GM12878 (cell line): ENCODE measurements at regions not wholly inside any gene's neighbourhood (a gene's known extent, or its start where the extent isn't known, plus 50 kb on each side); places are given as distances from the start of the nearest gene placed in this dataset.

Source experiments
- ATAC-seq: fragments of 200-7000 bp; cut with Tn5 transposase; 3 replicates; pipeline ENCODE4 v1.9.1; 2020; ENCODE audit warnings: mild to moderate bottlenecking, moderate library complexity
- BruUV-seq: library from RNA; stranded (reverse); fragments of 400-500 nt; replicated peaks from 2 replicates; lab custom pipeline; 2021; lab: Mats Ljungman, UMichigan
- CTCF ChIA-PET: fragments of 300-600 bp; sonication (Branson Sonifier 250); formaldehyde crosslinking; extraction: SDS; loops from one replicate; lab custom pipeline; 2021; ENCODE audit warnings: inconsistent platforms; lab: Yijun Ruan, JAX
- POLR2A ChIA-PET: fragments of 350-600 bp; formaldehyde crosslinking; extraction: SDS; loops from one replicate; lab custom pipeline; 2021; ENCODE audit warnings: inconsistent platforms; lab: Charles Lee
- RAD21 ChIA-PET: fragments of 300-600 bp; sonication (Branson Sonifier 250); formaldehyde crosslinking; loops from one replicate; lab custom pipeline; 2023; ENCODE audit warnings: antibody characterized with exemption; ENCODE audit not compliant: unreplicated experiment; lab: Charles Lee
- SMC1A ChIA-PET: fragments of 300-600 bp; sonication (Branson Sonifier 250); formaldehyde crosslinking; loops from one replicate; lab custom pipeline; 2023; ENCODE audit not compliant: unreplicated experiment, uncharacterized antibody; lab: Charles Lee
- DNase-seq: peaks from one replicate; pipeline ENCODE4 v3.0.0-alpha.2; 2011; ENCODE audit warnings: low read depth, low spot score
- FAIRE-seq: peaks from 3 replicates; lab custom pipeline; 2011; peaks lifted over from hg19 to GRCh38; lab: Jason Lieb, UNC
- H2AFZ ChIP-seq: 2 replicates; pipeline ENCODE4 v1.6.0; 2011; ENCODE audit warnings: low read depth, low read length, control low read depth; ENCODE audit not compliant: control insufficient read depth
- H3K27ac ChIP-seq: 2 replicates; pipeline ENCODE4 v1.5.1; 2011; ENCODE audit warnings: control low read depth; ENCODE audit not compliant: control insufficient read depth, insufficient read depth
- H3K27me3 ChIP-seq, 2 experiments: replicated peaks in 1 of 2; 2 replicates each; pipeline versions ENCODE4 v1.6.0 to v1.6.1; 2011; ENCODE audit warnings: low read length in 1 of 2; ENCODE audit not compliant: control insufficient read depth in 2 of 2, insufficient read depth in 2 of 2
- H3K36me3 ChIP-seq, 2 experiments: 2 replicates each; pipeline ENCODE4 v1.5.1; 2011; ENCODE audit warnings: low read length in 1 of 2; ENCODE audit not compliant: control insufficient read depth in 2 of 2, insufficient read depth in 2 of 2
- H3K4me1 ChIP-seq: 2 replicates; pipeline ENCODE4 v1.6.1; 2011; ENCODE audit warnings: mild to moderate bottlenecking, low read length, moderate library complexity, mixed read lengths; ENCODE audit not compliant: control insufficient read depth, insufficient read depth
- H3K4me2 ChIP-seq: 2 replicates; pipeline ENCODE4 v1.6.0; 2011; ENCODE audit warnings: control low read depth; ENCODE audit not compliant: control insufficient read depth, insufficient read depth
- H3K4me3 ChIP-seq: fragments of 200-600 bp; sonication (generic); 2 replicates; pipeline ENCODE4 v1.5.1; 2016
- H3K79me2 ChIP-seq: 2 replicates; pipeline ENCODE4 v1.6.0; 2011; ENCODE audit warnings: low read length; ENCODE audit not compliant: control insufficient read depth, insufficient read depth
- H3K9ac ChIP-seq: 2 replicates; pipeline ENCODE4 v1.8.0; 2011; ENCODE audit warnings: low read length, control low read depth, mixed read lengths; ENCODE audit not compliant: control insufficient read depth, insufficient read depth
- H3K9me3 ChIP-seq: replicated peaks from 3 replicates; pipeline ENCODE4 v1.5.1; 2011; ENCODE audit warnings: mild to moderate bottlenecking, low read length; ENCODE audit not compliant: control insufficient read depth, insufficient read depth
- H4K20me1 ChIP-seq: 2 replicates; pipeline ENCODE4 v1.6.0; 2011; ENCODE audit not compliant: control insufficient read depth, insufficient read depth
- MEF2A ChIP-seq: IDR thresholded peaks from 2 replicates; pipeline ENCODE4 v1.6.1; 2011; ENCODE audit warnings: low read depth, mild to moderate bottlenecking, low read length, moderate library complexity; ENCODE audit not compliant: insufficient read depth
- RCOR1 ChIP-seq: conservative IDR thresholded peaks from 2 replicates; pipeline ENCODE4 v1.6.1; 2012; ENCODE audit warnings: low read depth, low read length, improper control_type of control experiment
- STAT3 ChIP-seq: IDR thresholded peaks from 2 replicates; pipeline ENCODE4 v1.6.1; 2011; ENCODE audit warnings: low read depth, low read length, improper control_type of control experiment
- TCF3 ChIP-seq: IDR thresholded peaks from 2 replicates; pipeline ENCODE4 v1.6.1; 2012; ENCODE audit warnings: low read depth, mild to moderate bottlenecking, low read length, borderline replicate concordance; ENCODE audit not compliant: insufficient read depth
- WGBS: methylation state at CpG from one replicate; pipeline ENCODE4 v1.1.6; 2016; ENCODE audit warnings: low lambda C conversion rate; ENCODE audit not compliant: insufficient replicate concordance, insufficient coverage; ENCODE audit errors: missing lambda C conversion rate; 5-methylcytosine and 5-hydroxymethylcytosine counted together
- in situ Hi-C: fragments of 300-500 bp; cut with MboI; formaldehyde crosslinking; loops from 9 replicates; pipeline ENCODE4 v1.14.3; 2018; ENCODE audit warnings: mixed read lengths
- intact Hi-C: fragments of 100-400 bp; cut with micrococcal nuclease; formaldehyde crosslinking; loops from one replicate; pipeline ENCODE4 v1.14.2; 2022; ENCODE audit not compliant: unreplicated experiment
- TF ChIP-seq, protein P1 (sequence below): fragments of 450-650 bp; conservative IDR thresholded peaks from 2 replicates; pipeline ENCODE4 v1.6.1; 2017; ENCODE audit warnings: mild to moderate bottlenecking, moderate library complexity
- TF ChIP-seq, protein P2 (sequence below): fragments of 450-650 bp; IDR thresholded peaks from 2 replicates; pipeline ENCODE4 v1.6.1; 2016; ENCODE audit warnings: mild to moderate bottlenecking
- TF ChIP-seq, protein P3 (sequence below): fragments of 450-650 bp; IDR thresholded peaks from 2 replicates; pipeline ENCODE4 v1.6.1; 2016; ENCODE audit warnings: mild to moderate bottlenecking, moderate library complexity, borderline replicate concordance

DNA sequence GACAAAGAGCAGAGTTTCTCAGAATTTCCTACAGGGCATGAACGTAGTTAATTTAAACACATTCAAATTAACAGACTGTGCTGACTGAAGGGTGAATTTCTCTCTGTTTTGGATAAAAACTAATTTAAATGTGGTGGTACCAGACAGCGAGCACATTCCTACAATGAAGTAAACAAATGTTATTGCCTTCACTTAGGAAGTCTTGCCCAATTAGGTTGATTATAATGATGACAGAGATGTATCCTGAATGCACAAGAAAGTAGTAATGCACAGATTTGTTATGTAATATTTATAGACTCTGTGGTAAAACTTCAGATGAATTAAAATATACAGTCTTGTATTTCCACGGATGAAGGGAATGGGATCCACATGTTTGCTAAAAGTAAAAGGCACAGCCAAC lies 507.2 kb downstream of the EPHA4 start:
- no peak for DNase-seq
- Histone ChIP-seq H3K79me2 (no peaks in the 10 kb centered on the region), H3K9me3 (no peaks in the 10 kb centered on the region), H3K27me3 (no peaks in the 10 kb centered on the region), H4K20me1 (no peaks in the 10 kb centered on the region), H3K4me2 (no peak overlapping the region), H3K9ac (no peak overlapping the region), H3K4me3 (no peak overlapping the region), H3K36me3 (no peaks in the 10 kb centered on the region), H3K27ac (no peak overlapping the region), H2AFZ (no peak overlapping the region), H3K4me1 (no peaks in the 10 kb centered on the region; the same call in 1 of the 2 replicates)
- 32% methylated on average over 3 of the region's 3 CpGs for WGBS
- ChIA-PET RAD21 (no interaction called here), SMC1A (no interaction called here), POLR2A (no interaction called here), CTCF (interaction anchor here (0.7 kb wide), 1 partner anchor 31 kb away, joined by 3 read pairs; no protein-coding TSS in a partner anchor)
- BruUV-seq, result no TSS peak
- TF ChIP-seq RCOR1 (no peak), MEF2A (no peak), STAT3 (no peak), TCF3 (no peak)
- TF ChIP-seq, protein P1, sequence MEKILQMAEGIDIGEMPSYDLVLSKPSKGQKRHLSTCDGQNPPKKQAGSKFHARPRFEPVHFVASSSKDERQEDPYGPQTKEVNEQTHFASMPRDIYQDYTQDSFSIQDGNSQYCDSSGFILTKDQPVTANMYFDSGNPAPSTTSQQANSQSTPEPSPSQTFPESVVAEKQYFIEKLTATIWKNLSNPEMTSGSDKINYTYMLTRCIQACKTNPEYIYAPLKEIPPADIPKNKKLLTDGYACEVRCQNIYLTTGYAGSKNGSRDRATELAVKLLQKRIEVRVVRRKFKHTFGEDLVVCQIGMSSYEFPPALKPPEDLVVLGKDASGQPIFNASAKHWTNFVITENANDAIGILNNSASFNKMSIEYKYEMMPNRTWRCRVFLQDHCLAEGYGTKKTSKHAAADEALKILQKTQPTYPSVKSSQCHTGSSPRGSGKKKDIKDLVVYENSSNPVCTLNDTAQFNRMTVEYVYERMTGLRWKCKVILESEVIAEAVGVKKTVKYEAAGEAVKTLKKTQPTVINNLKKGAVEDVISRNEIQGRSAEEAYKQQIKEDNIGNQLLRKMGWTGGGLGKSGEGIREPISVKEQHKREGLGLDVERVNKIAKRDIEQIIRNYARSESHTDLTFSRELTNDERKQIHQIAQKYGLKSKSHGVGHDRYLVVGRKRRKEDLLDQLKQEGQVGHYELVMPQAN, result no peak
- TF ChIP-seq, protein P2, sequence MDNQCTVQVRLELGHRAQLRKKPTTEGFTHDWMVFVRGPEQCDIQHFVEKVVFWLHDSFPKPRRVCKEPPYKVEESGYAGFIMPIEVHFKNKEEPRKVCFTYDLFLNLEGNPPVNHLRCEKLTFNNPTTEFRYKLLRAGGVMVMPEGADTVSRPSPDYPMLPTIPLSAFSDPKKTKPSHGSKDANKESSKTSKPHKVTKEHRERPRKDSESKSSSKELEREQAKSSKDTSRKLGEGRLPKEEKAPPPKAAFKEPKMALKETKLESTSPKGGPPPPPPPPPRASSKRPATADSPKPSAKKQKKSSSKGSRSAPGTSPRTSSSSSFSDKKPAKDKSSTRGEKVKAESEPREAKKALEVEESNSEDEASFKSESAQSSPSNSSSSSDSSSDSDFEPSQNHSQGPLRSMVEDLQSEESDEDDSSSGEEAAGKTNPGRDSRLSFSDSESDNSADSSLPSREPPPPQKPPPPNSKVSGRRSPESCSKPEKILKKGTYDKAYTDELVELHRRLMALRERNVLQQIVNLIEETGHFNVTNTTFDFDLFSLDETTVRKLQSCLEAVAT, result no peak
- TF ChIP-seq, protein P3, sequence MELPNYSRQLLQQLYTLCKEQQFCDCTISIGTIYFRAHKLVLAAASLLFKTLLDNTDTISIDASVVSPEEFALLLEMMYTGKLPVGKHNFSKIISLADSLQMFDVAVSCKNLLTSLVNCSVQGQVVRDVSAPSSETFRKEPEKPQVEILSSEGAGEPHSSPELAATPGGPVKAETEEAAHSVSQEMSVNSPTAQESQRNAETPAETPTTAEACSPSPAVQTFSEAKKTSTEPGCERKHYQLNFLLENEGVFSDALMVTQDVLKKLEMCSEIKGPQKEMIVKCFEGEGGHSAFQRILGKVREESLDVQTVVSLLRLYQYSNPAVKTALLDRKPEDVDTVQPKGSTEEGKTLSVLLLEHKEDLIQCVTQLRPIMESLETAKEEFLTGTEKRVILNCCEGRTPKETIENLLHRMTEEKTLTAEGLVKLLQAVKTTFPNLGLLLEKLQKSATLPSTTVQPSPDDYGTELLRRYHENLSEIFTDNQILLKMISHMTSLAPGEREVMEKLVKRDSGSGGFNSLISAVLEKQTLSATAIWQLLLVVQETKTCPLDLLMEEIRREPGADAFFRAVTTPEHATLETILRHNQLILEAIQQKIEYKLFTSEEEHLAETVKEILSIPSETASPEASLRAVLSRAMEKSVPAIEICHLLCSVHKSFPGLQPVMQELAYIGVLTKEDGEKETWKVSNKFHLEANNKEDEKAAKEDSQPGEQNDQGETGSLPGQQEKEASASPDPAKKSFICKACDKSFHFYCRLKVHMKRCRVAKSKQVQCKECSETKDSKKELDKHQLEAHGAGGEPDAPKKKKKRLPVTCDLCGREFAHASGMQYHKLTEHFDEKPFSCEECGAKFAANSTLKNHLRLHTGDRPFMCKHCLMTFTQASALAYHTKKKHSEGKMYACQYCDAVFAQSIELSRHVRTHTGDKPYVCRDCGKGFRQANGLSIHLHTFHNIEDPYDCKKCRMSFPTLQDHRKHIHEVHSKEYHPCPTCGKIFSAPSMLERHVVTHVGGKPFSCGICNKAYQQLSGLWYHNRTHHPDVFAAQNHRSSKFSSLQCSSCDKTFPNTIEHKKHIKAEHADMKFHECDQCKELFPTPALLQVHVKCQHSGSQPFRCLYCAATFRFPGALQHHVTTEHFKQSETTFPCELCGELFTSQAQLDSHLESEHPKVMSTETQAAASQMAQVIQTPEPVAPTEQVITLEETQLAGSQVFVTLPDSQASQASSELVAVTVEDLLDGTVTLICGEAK, result no peak
- in situ Hi-C loops (no loop called here), intact Hi-C loops (loop anchor here (10.0 kb wide), 1 partner anchor 510 kb away; the partner anchor contains the start of gene EPHA4)
- FAIRE-seq, result no peak
- no peak for ATAC-seq
